DMS153 (cell line): ENCODE measurements at regions not wholly inside any gene's neighbourhood (a gene's known extent, or its start where the extent isn't known, plus 50 kb on each side); places are given as distances from the start of the nearest gene placed in this dataset.

Experiments used
- DNase-seq: peaks from one replicate; lab custom pipeline; 2025; lab: John Stamatoyannopoulos, UW

- no peak for DNase-seq
Measured at GRCh38 chr17:68184816-68185436, 62.9 kb upstream of the AMZ2 start.

GRCh38 chr17:68185820-68186219 lies 62.0 kb upstream of the AMZ2 start:
- DNase-seq, result no peak

DNA sequence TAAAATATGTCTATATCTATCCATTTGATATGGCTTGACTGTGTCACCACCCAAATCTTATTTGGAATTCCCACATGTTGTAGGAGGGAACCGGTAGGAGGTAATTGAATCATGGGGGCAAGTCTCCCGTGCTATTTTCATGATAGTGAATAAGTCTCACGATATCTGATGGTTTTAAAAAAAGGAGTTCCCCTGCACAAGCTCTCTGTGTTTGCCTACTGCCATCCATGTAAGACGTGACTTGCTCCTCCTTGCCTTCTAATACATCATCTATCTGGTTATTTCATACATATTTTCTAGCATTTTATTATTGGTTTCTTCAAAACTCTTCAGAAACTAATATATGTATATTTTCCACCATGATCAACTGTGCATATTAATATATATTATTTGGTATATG lies 57.3 kb upstream of the AMZ2 start:
- no peak for DNase-seq

DNA sequence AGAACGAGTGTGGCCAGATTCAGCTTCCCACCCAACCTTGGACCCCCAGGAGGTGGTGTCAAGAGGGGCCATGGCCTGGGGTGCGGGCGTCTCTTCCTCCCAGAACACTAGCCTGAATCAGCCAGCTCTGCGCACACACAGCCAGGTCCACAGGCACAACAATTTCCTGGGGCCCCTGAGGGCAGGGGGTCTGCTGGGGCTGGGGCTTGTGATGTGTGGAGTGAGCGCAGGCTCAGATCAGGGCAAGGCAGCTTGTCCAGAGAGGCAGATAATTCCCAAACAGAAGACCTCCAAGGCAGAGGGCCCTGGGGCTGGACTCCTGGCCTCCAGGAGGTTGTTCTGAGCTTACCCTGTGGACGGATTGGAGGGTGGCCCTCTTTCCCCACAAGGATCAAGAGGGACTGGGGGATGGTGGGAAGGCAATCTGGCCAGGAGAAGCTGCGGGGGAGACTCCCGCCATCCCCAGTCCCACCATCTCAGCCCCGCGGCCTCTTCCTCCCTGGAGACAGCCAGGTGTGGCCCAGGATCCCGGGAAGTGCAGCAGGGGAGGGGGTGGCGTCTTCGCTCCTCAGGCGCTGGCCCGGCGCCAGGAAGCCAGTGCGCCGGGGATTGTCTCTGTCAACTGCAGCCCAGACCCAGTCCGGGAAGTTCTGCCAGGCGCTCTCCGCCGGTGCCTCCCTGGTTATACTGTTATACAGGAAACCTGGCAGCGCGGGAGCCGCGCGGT lies 52.0 kb upstream of the AMZ2 start:
- no peak for DNase-seq

GRCh38 chr17:68196394-68197090 lies 51.3 kb upstream of the AMZ2 start:
- DNase-seq, result no peak

GRCh38 chr17:68197091-68197996 lies 50.5 kb upstream of the AMZ2 start:
- DNase-seq, result no peak

DNA sequence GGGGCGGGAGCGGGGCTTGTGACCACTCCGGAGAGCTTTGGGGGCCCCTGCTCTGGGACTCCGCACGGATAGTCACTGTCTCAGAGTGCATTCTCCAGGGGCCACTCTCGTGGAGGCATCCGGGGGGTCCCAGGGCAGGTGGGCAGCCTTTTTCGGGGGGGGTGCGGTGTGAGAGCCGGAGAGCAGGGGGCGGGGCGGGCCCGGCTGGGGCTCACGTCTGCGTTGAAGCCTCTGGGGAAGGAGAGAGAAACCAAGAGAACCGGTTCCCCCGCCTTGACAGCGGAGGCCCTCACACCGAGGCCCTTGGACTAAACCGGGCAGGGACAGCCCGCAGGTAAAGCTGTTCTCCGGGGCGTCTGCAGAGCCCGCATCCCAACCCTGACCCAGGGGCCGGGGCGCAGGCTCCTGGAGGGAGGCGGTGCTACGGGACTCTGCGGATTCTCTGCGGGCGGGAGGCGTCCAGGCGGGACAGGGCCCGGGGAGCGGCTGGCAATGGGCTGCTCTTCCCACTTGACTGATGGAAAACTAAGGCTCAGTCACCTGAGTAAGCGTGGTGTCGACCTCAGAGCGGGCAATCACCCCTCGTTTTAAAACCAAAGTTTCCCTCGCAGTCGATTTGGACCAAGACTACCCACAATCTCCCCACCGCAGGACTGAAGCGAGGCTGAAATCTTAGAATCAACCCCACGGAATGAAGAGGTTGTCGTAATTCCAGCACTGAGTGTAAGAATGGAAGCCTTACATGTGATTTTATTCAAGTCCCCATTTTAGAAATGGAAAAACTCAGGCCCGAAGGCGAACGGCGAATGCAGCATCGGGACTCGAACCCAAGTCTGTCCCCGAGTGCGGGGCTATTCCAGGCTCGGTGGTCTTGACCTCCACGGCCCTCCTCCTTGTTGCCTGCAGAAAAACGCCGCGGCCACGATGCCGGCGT lies 49.6 kb upstream of the AMZ2 start:
- DNase-seq, result no peak
